Panc1 (cell line): ENCODE measurements at regions not wholly inside any gene's neighbourhood (a gene's known extent, or its start where the extent isn't known, plus 50 kb on each side); places are given as distances from the start of the nearest gene placed in this dataset.
A peak's percentile ranks its signal among the peaks of the same experiment; 100 is the strongest.

Source experiments
- ATAC-seq: fragments of 200-7000 bp; cut with Tn5 transposase; 2 replicates; pipeline ENCODE4 v1.9.1; 2020; ENCODE audit warnings: mild to moderate bottlenecking, moderate library complexity
- BruUV-seq: library from RNA; stranded (reverse); fragments of 400-500 nt; replicated peaks from 2 replicates; lab custom pipeline; 2021; lab: Mats Ljungman, UMichigan
- CTCF ChIA-PET: fragments of 300-600 bp; sonication (Branson Sonifier 250); formaldehyde crosslinking; loops from one replicate; lab custom pipeline; 2022; ENCODE audit warnings: antibody characterized with exemption; lab: Charles Lee
- POLR2A ChIA-PET: fragments of 300-600 bp; sonication (Branson Sonifier 250); formaldehyde crosslinking; loops from one replicate; lab custom pipeline; 2022; ENCODE audit warnings: antibody characterized with exemption; lab: Charles Lee
- DNase-seq: peaks from one replicate; pipeline ENCODE4 v3.0.0-alpha.2; 2010; ENCODE audit warnings: low read depth, low spot score
- H3K27ac ChIP-seq: 2 replicates; pipeline ENCODE4 v1.5.1; 2011; ENCODE audit warnings: mild to moderate bottlenecking, low read length, inconsistent platforms
- H3K27me3 ChIP-seq: fragments of 200-500 bp; sonication (Bioruptor generic); 2 replicates; pipeline ENCODE4 v1.6.0; 2014; ENCODE audit warnings: low read length, inconsistent platforms; ENCODE audit not compliant: control insufficient read depth, insufficient read depth
- H3K36me3 ChIP-seq: fragments of 200-500 bp; sonication (Bioruptor generic); 2 replicates; pipeline ENCODE4 v1.5.1; 2014; ENCODE audit warnings: inconsistent platforms, mild to moderate bottlenecking, low read length, moderate library complexity; ENCODE audit not compliant: control insufficient read depth, insufficient read depth
- H3K4me1 ChIP-seq: 2 replicates; pipeline ENCODE4 v1.5.1; 2011; ENCODE audit warnings: inconsistent platforms, mild to moderate bottlenecking, low read length, moderate library complexity; ENCODE audit not compliant: control insufficient read depth, insufficient read depth
- H3K4me3 ChIP-seq, 2 experiments: 2 replicates each; pipeline ENCODE4 v1.5.1; 2011 to 2012; ENCODE audit warnings: low read depth in 2 of 2, low read length in 2 of 2, mild to moderate bottlenecking in 2 of 2, inconsistent platforms in 1 of 2, moderate library complexity in 1 of 2
- H3K9me3 ChIP-seq: fragments of 200-500 bp; sonication (Bioruptor generic); 2 replicates; pipeline ENCODE4 v1.5.1; 2014; ENCODE audit warnings: low read depth, mild to moderate bottlenecking, inconsistent platforms, low read length, moderate library complexity; ENCODE audit not compliant: control insufficient read depth, insufficient read depth
- SIN3A ChIP-seq: IDR thresholded peaks from 2 replicates; pipeline ENCODE4 v1.6.1; 2012; ENCODE audit warnings: low read depth, mild to moderate bottlenecking, low read length, moderate library complexity, borderline replicate concordance; ENCODE audit not compliant: insufficient read depth
- TCF7L2 ChIP-seq: IDR thresholded peaks from 2 replicates; pipeline ENCODE4 v1.6.1; 2011; ENCODE audit warnings: mild to moderate bottlenecking, low read depth, low read length, inconsistent platforms
- in situ Hi-C: cut with HindIII; loops from 2 replicates; pipeline ENCODE4 v1.10.0; 2016; ENCODE audit warnings: low sequenced_read_pairs, low pct_unique_long_range_greater_than_20kb
- intact Hi-C: fragments of 100-400 bp; cut with micrococcal nuclease; formaldehyde crosslinking; loops from one replicate; pipeline ENCODE4 v1.10.0; 2022; ENCODE audit not compliant: unreplicated experiment
- TF ChIP-seq, protein P1 (sequence below): fragments of 450-650 bp; IDR thresholded peaks from 2 replicates; pipeline ENCODE4 v1.5.1; 2017; ENCODE audit warnings: mild to moderate bottlenecking
- TF ChIP-seq, protein P2 (sequence below), 2 experiments: IDR thresholded peaks; 2 replicates each; pipeline ENCODE4 v1.6.1; 2011 to 2012; ENCODE audit warnings: low read depth in 2 of 2, control low read depth in 1 of 2, low read length in 1 of 2, mild to moderate bottlenecking in 1 of 2, moderate library complexity in 1 of 2; ENCODE audit not compliant: insufficient read depth in 1 of 2

GRCh38 chr6:91082311-91082832 lies 495.5 kb upstream of the MAP3K7 start:
- no TSS peak for BruUV-seq
- Histone ChIP-seq H3K9me3 (no peaks in the 10 kb centered on the region), H3K27ac (no peak overlapping the region), H3K4me3 (no peak overlapping the region), H3K36me3 (no peaks in the 10 kb centered on the region), H3K4me1 (no peaks in the 10 kb centered on the region; the same call in 1 of the 2 replicates), H3K27me3 (no peaks in the 10 kb centered on the region)
- TF ChIP-seq SIN3A, result no peak
- TF ChIP-seq TCF7L2, result no peak
- TF ChIP-seq, protein P1, sequence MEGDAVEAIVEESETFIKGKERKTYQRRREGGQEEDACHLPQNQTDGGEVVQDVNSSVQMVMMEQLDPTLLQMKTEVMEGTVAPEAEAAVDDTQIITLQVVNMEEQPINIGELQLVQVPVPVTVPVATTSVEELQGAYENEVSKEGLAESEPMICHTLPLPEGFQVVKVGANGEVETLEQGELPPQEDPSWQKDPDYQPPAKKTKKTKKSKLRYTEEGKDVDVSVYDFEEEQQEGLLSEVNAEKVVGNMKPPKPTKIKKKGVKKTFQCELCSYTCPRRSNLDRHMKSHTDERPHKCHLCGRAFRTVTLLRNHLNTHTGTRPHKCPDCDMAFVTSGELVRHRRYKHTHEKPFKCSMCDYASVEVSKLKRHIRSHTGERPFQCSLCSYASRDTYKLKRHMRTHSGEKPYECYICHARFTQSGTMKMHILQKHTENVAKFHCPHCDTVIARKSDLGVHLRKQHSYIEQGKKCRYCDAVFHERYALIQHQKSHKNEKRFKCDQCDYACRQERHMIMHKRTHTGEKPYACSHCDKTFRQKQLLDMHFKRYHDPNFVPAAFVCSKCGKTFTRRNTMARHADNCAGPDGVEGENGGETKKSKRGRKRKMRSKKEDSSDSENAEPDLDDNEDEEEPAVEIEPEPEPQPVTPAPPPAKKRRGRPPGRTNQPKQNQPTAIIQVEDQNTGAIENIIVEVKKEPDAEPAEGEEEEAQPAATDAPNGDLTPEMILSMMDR, result no peak
- in situ Hi-C loops (no loop called here), intact Hi-C loops (loop anchor here (10.0 kb wide), 1 partner anchor 1692 kb away; no protein-coding TSS in a partner anchor)
- ATAC-seq (no peak), DNase-seq (no peak)
- ChIA-PET CTCF (no interaction called here), POLR2A (no interaction called here)

DNA sequence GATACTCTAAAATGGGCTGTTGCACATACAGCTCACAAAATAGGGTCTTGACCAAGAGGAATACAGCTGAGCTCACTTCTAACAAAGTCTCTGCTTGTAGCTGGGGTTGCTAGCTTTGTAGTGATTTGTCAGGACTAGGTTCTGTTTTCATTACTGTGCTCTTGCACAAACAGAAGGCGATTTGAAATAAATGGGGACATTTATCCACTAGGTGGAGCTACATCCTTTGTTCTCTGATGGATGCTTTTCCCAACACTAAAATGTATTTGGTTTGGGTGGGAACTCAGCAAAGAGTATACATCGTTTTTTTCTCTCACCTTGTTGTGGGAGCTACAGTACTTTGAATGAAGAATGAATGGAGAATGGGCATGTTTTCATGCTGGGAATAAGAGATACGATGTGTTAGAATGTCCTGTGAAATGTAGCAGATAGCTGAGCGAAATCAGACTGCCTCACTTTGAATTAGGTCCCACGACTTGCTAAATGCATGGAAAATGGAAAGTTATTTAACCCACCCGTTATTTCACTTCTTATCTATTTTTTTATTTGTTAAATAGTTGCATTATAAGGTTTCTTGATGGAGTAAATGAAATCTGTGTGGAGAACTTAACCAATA lies 494.7 kb upstream of the MAP3K7 start:
- Histone ChIP-seq H3K4me3 (no peak overlapping the region), H3K36me3 (no peaks in the 10 kb centered on the region), H3K27ac (no peak overlapping the region), H3K9me3 (no peaks in the 10 kb centered on the region), H3K27me3 (no peaks in the 10 kb centered on the region), H3K4me1 (no peaks in the 10 kb centered on the region; the same call in 1 of the 2 replicates)
- CTCF ChIA-PET, result interaction anchor here (0.8 kb wide), 1 partner anchor 93 kb away, joined by 3 read pairs; no protein-coding TSS in a partner anchor
- ATAC-seq (peak; percentile 78), DNase-seq (peak; percentile 22)
- TF ChIP-seq, protein P1, result peak; percentile 75
- TF ChIP-seq, protein P2, sequence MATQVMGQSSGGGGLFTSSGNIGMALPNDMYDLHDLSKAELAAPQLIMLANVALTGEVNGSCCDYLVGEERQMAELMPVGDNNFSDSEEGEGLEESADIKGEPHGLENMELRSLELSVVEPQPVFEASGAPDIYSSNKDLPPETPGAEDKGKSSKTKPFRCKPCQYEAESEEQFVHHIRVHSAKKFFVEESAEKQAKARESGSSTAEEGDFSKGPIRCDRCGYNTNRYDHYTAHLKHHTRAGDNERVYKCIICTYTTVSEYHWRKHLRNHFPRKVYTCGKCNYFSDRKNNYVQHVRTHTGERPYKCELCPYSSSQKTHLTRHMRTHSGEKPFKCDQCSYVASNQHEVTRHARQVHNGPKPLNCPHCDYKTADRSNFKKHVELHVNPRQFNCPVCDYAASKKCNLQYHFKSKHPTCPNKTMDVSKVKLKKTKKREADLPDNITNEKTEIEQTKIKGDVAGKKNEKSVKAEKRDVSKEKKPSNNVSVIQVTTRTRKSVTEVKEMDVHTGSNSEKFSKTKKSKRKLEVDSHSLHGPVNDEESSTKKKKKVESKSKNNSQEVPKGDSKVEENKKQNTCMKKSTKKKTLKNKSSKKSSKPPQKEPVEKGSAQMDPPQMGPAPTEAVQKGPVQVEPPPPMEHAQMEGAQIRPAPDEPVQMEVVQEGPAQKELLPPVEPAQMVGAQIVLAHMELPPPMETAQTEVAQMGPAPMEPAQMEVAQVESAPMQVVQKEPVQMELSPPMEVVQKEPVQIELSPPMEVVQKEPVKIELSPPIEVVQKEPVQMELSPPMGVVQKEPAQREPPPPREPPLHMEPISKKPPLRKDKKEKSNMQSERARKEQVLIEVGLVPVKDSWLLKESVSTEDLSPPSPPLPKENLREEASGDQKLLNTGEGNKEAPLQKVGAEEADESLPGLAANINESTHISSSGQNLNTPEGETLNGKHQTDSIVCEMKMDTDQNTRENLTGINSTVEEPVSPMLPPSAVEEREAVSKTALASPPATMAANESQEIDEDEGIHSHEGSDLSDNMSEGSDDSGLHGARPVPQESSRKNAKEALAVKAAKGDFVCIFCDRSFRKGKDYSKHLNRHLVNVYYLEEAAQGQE (IDR thresholded peaks at IDR 0.05; ENCODE audit: insufficient read depth in 1 of 2, low read depth in 2 of 2, low read length in 1 of 2), result no peak
- intact Hi-C loops (loop anchor here (10.0 kb wide), 1 partner anchor 1693 kb away; no protein-coding TSS in a partner anchor), in situ Hi-C loops (no loop called here)
- BruUV-seq, result no TSS peak
- POLR2A ChIA-PET, result no interaction called here
